ENCODE measurements at regions not wholly inside any gene's neighbourhood (a gene's known extent, or its start where the extent isn't known, plus 50 kb on each side); places are given as distances from the start of the nearest gene placed in this dataset.

DNA sequence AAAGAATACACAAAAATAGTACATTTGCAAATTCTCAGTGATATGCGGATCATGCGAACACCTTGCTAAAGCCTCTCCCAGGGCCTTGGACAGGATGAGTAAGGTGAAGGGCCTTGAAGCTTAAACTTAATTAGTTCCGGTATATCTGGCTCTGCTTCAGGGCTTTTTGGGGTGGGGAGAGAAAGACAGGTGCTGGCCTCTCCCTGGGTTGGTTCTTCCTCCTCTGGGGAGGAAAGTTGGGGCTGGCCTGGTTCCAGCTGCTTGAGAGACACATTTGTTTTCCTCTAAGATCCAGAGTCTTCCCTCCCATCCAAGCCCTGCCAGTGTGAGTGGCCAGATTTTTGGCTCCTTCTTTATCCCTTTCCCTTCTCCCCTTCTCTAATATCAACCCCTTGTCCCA is 64.7 kb upstream of the EPHB3 start:
- Histone ChIP-seq H2BK15ac (ENCODE audit: low read depth, low read length) (no peak overlapping the region), H4K20me1 (ENCODE audit: control insufficient read depth, insufficient read depth, insufficient read length) (no peaks in the 10 kb centered on the region), H2BK12ac (ENCODE audit: insufficient read length, low read depth, low read length) (no peak overlapping the region), H3K79me2 (ENCODE audit: insufficient read depth, low read length) (no peaks in the 10 kb centered on the region), H3T11ph (ENCODE audit: low read length) (no peak overlapping the region), H2BK20ac (ENCODE audit: low read depth, low read length, poor library complexity, severe bottlenecking) (no peak overlapping the region), H2BK120ac (ENCODE audit: low read depth, low read length, poor library complexity, severe bottlenecking) (no peak overlapping the region), H3K9ac (ENCODE audit: extremely low read depth, insufficient read length, low read length) (no peak overlapping the region), H3K23me2 (ENCODE audit: insufficient read length, low read depth, low read length, poor library complexity, severe bottlenecking) (peaks cover 4% of the 10 kb centered on the region), H3K79me1 (ENCODE audit: insufficient read depth, low read depth, low read length, poor library complexity, severe bottlenecking) (no peaks in the 10 kb centered on the region), H4K5ac (ENCODE audit: insufficient read length, low read depth, low read length) (no peak overlapping the region), H3K4me2 (ENCODE audit: insufficient read depth, insufficient read length, low read length) (no peak overlapping the region), H3K14ac (ENCODE audit: insufficient read depth, low read length) (no peak overlapping the region), H2AK5ac (ENCODE audit: insufficient read length, low read length) (no peak overlapping the region), H3K18ac (ENCODE audit: insufficient read length, low read depth, low read length) (no peak overlapping the region), H2BK5ac (ENCODE audit: insufficient read length, low read length) (no peak overlapping the region), H3K4ac (ENCODE audit: low read depth, low read length) (no peak overlapping the region), H4K8ac (replicated peaks; ENCODE audit: insufficient read length, low read depth, low read length) (no peak overlapping the region), H3K23ac (ENCODE audit: insufficient read length, low read depth, low read length) (no peak overlapping the region), H3K4me1 (ENCODE audit: insufficient read depth, low read length) (no peaks in the 10 kb centered on the region), H3K56ac (ENCODE audit: insufficient read length, low read depth, low read length) (no peak overlapping the region), H3K27me3 (ENCODE audit: insufficient read depth, low read length) (no peaks in the 10 kb centered on the region), H2AFZ (ENCODE audit: low read length) (no peak overlapping the region), H3K9me3 (ENCODE audit: control insufficient read depth, low read depth, low read length) (no peaks in the 10 kb centered on the region), H4K91ac (ENCODE audit: insufficient read length, low read depth, low read length) (no peak overlapping the region), H3K27ac (ENCODE audit: insufficient read length, low read depth, low read length) (no peak overlapping the region)
- DNase-seq, result no peak
- H3K36me3 Mint-ChIP-seq (ENCODE audit: insufficient read depth in 1 of 3, low read depth in 3 of 3), result peaks cover 0 to under 1% (median 0%) of the 10 kb centered on the region in 3 experiments; a peak in 1 of 7 replicates
- no CpG with 5 or more reads among the region's 3 CpGs for WGBS (ENCODE audit: extremely low coverage, insufficient read length, low lambda C conversion rate)
- H3K27ac Mint-ChIP-seq, result no peak overlapping the region
- no peak for TF ChIP-seq CTCF (conservative IDR thresholded peaks at IDR 0.05)
- H3K4me3 Mint-ChIP-seq, result no peak overlapping the region
- peaks cover 30% of the 10 kb centered on the region for H3K27me3 Mint-ChIP-seq (ENCODE audit: low read depth)
- peaks cover 15 to 19% of the 10 kb centered on the region in 2 experiments for H3K4me1 Mint-ChIP-seq
- H3K9me3 Mint-ChIP-seq, result peaks cover 4% of the 10 kb centered on the region in 2 experiments
